Activated CD4-positive, alpha-beta T cell treated with anti-CD3 and anti-CD28 coated beads, Interleukin-2, Interleukin-4, amounts not matched to agents 100 ng/mL and 50 ng/mL, durations not matched to agents 16 hours and 8 hours (primary cell): ENCODE measurements at regions not wholly inside any gene's neighbourhood (a gene's known extent, or its start where the extent isn't known, plus 50 kb on each side); places are given as distances from the start of the nearest gene placed in this dataset.
"Not testable (repeated sequence)": the region's sequence is repeated elsewhere in the genome, so short reads cannot be mapped to it uniquely, and the experiment has no call there.

ENCODE experiments used
- DNase-seq: peaks from one replicate; pipeline ENCODE4 v3.0.0-alpha.2; 2020; ENCODE audit warnings: low spot score

DNA sequence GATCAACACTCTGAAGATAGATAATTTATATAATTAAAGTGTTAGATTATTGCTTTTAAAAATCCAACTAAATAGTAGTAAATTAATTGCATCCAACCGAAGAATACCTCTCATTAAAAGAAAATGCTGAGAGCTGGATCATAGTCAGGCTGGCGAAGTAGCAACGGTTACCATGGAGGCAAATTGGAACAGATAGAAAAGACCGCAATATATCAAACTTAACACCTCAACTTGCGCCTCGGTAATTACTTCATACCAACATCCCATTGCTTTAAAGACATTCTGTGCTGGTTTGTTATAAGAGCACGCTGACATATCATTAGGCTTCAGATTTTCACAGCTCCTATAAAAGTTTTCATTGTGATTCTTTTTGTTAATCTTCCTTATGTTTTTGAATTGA is 183.8 kb upstream of the ZC3H15 start:
- no peak for DNase-seq

DNA sequence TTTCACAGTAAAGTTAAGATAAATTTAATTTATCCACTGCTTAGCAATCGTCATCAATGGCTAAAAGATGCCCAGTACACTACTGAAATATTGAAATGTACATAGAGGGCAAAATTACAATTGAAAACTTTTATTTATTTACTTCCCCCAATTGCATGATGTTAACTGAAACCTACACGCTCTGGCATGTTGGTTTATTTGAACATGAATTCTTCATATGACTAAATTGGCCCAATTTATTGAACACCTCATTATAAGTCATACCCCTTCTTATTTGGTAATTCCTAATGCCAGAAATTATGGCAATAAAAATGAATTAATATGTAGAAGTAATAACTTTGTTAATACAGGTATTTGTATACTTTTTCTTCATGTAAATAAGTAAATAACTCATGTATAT is 183.0 kb upstream of the ZC3H15 start:
- DNase-seq, result no peak

DNA sequence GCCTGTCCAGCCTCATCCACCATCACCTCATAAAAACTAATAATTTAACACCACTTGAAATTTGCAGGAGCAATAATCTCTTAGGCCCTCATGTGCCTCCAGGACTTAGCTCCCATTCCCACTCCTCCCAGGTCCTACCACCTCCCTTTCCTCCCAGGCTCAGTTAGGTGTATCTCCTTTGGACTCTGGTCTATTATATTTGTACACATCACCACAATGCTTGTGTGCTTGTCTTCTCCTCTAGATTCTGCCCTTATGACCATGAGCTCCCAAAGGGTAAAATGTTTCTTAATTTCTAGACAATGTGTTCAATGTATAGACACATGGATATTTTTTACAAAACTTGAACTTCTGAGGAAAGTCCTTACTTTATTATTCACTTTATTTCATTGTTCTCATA is 182.0 kb upstream of the ZC3H15 start:
- DNase-seq, result no peak

DNA sequence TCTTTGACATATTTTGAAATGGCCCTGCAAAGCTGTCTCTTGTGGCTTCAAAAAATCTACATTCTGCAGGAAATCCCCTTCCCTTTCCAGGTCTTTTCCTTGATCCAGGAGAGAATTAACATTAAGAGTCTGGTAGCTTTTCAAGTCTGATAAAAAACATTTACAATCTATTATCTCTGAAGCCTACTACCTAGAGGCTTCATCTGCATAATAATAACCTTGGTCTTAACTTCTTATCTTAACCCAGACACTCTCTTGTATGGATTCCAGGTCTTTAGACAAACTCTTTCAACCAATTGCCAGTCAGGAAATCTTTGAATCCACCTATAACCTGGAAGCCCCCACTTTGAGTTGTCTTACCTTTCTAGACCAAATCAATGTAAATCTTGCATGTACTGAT is 179.3 kb upstream of the ZC3H15 start:
- DNase-seq, result no peak

DNA sequence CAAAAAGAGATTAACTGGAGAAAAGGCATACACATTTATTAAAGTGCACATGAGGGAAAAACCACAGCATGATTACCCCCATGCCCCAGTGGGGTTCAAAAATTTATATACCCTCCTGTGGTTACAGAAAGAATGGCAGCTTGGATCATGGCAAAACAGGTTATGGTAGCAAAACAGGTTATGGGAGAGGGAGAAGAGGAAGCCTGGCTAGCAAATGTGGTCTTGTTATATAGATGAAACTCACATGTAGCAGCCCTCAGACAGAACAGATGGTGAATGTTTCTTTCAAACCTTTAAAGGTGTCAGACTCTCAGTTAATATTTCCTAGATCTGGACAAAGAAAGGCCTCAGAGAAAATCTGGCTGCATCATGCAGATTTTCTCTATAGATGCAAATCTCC is 178.2 kb upstream of the ZC3H15 start:
- no peak for DNase-seq

DNA sequence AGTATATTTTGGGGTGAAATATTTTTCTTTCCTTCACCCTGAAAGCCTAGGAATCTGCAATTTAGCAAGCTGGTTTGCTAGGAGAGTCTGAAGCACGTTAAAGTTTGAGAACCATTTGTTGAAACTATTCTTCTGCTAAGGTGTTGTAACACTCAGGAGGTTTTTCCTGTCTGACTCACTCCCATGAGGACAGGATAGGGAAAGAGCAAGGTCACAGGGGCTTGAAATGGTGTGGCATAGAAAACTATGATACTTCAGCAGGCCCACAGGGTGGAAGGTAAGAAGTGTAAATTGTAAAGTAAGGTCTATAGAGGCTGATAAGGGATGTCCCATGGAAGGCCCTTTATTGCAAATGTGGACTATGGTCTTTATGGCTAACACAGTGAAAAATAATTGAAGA is 177.7 kb upstream of the ZC3H15 start:
- DNase-seq, result no peak

DNA sequence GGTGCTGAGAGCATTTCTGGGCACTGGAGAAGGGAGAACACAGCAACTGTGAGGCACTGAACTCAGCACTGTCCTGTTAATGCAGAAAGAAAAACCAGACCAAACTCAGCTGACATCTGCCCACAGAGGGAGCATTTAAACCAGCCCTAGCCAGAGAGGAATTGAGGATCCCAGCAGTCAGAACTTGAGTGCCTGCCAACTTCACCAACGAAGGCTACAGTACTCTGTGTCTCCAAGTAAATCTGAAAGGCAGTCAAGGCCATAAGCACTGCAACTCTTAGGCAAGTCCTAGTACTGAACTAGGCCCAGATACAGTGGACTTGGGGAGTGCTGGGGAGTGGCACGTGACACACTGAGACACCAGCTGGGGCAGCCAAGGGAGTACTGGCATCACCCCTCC is 176.2 kb upstream of the ZC3H15 start:
- no peak for DNase-seq

DNA sequence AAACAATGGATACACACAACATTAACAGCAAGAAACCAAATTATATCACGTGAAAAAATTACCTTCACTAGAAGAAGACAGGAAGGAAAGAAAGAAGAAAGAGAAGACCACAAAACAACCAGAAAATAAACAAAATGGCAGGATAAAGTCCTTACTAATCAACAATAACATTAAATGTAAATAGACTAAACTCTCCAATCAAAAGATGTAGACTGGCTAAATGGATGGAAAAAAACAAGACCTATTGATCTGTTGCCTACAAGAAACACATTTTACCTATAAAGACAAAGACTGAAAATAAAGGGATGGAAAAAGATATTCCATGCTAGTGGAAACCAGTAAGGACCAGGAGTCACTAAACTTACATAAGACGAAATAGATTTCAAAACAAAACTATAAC is 167.0 kb upstream of the ZC3H15 start:
- DNase-seq, result no peak

DNA sequence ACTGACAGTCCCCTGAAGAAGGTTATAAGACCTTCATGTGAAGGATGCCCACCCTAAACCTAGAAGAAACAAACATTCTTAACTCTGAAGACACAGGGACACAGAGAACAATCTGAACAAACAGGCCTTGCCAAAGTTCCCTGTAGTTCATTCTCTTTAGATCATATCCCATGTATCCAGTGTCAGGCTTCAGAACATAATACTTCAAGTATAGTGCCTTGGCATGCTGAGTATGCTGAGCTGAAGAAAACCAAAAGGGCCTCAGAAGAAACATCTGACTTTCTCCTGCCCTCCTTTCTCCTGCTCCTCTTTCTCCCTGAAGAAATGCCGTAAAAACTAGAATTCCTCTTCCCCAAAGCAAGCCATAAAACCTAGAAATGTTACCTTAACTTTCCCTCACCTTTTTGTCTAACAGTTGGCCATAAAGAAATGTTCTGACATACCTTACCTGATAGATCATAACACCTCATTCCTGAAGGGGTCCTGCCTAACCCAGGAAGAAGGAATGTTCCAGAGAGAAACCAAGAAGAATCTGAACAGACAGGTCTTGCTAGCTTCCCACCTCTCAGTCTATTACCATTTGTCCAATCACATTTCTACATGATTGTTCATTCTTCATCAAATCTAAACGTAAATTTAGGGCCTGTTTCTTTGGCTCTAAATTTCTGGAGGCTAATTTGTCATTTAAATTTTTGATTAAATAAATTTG is 160.1 kb upstream of the ZC3H15 start:
- no peak for DNase-seq

DNA sequence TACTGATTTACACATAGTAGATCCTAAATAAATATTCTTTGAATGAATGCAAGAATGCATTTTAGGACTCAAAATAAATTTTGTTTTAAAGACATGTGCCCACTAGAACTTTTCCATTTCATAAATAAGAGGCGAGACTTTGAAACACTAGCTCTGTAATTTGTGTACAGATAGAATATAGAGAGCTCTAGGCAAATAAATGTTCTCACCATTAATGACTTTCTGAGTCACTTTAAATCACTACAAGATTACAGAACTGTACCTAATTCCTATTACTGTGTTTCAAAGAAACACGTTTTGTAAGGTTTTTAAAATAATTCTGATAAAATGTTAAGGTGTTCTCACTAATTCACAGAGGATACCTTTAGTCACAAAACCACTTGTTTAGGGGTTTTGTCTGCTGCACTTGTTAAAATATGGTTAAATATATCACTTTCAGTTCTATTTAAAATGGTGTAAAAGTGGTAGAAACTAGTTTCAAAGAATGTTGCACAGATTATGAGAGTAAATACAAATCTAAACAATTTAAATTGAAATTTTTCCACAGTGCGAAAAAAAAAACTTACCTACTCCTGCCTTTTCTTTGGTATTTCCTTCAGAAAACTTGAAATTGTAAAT is 158.7 kb upstream of the ZC3H15 start:
- DNase-seq, result no peak

DNA sequence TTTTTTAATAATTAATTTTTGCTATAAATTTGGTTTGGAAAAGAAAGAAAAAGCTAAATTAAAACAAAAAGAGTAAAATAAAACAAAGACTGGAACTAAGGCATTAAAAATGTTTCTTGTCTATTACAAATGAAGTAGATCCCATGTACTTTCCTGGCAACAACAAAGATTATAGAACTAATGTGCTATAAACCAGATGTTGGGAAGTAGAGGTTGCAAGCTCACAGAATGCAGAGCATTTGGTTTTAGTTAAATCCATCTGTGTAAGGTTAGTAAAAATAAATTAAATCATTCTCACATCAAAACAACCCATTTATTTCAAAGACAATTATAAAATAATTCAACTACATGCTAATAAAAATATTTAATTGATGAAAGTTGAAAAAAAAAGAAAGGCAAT is 157.2 kb upstream of the ZC3H15 start:
- no peak for DNase-seq

DNA sequence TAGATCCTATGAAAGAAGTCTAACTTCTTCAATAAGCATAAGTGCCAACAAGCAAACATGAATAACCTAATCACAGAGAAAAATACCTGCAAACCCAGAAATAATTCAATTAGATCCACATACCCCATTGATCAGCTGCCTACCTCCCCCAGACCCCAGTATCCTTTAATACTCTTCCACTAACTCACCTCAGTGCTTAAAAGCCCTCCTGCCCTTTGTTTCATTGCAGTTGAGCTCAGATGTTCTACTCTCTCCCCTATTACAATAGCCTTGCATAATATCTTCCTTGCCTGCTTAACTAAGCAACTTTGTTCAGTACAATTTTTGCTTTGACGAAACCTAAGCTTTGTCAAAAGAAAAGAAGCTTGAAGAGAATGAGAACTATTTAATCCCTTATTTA is 156.0 kb upstream of the ZC3H15 start:
- no peak for DNase-seq

DNA sequence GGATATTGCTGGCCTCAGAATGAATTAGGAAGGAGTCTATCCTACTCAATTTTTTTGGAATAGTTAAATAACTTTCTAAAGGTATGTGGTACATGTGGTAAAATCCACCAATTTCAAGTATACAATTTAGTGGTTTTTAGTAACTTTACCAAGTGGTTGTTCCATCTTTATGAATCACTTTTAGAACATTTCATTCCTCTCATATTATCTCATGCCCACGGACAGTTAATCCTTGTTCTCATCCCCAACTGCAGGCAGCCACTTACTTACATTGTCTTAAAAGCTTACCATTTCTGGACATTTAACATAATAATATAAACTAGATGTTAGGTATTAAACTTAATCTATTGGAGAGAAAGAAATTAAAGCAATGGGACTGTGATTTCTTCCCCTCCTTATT is 146.3 kb upstream of the ZC3H15 start:
- DNase-seq, result no peak

DNA sequence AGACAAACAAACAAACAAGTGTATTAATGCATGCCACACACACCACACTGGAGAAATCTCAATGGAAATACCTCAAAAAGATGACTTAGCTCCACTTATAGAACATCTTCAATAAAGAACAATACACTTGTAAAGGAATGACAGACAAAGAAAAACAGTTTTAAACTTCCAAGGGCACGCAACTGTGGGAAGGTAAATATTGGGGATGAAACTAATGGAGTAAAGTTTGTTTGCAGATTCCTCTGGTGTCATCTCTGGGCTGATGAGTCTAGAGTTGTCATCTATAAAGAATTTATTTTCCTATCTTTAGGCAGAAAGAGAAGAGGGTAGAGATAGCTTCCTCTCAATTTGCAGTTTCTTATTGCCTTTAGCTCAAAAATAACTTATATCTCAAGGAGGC is 144.0 kb upstream of the ZC3H15 start:
- no peak for DNase-seq

DNA sequence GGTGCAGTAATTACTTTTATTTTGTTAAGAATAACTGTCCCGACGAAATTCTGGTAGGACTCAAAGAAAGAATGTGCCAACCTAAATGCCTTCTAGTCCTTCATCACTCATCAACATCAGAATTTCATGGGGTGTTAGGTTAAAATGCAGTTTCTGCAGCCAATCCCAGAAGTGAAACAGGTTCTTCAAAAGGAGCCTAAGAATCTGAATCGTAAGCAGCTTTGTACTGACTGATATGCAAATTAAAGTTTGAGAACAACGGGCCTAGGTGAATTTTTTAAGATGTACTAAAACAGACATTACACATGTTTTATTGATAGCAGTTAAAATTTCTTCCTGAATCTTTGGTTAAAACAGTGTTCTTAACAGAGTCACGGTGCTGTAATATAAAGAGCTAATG is 140.3 kb upstream of the ZC3H15 start:
- DNase-seq, result no peak

DNA sequence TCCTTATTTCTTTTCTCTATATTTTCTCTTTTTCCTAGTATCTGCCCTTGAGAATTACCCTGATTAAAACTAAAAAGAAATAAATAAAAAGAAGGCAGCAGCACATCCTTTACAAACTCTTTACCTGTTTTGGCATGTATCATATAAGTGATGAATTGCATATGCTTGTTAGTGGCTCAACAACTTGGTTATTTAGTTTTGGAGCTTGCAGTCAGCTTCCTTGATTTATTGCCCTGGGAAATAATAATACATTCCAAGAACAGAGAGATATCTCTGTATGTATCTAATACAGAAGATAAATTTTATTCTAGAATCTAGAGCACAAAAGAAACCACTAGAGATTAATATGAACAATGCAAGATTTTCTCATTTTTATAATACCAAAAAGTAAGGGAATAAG is 139.8 kb upstream of the ZC3H15 start:
- DNase-seq, result no peak

DNA sequence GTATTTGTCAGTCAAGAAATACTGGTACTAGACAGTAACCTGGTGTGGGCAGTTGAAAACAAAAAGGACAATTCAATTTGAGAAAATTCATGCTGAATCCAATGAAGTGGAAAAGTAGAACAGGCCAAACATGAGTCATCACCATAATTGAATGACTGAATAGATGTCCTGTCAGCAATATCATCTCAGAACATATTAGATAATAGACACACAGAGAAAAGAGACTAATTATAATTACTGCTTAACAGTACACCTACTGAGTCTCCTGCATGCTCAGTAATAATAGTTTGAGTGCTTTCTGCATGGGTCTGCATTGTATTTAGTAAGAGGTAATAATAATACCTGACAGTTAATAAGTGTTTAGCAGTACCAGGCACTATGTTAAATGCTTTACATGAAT is 138.6 kb upstream of the ZC3H15 start:
- no peak for DNase-seq

DNA sequence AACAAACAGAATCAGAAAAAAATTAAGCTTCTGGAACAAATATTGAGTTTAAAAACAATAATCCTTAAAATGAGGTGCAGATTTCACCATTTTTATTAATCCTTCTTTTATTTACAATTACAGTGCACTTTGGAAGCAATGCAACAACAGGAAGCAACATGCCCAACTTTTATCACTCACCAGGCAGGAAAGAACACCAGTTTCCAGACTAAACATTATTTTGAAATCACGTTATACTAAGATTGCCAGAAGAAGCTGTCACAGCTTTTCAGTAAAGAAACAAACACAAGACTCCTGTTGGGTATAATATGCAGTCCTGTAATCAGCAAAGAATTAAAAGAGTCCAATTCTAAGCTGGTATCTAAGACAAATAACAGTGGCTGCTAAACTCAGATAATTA is 137.9 kb upstream of the ZC3H15 start:
- no peak for DNase-seq

DNA sequence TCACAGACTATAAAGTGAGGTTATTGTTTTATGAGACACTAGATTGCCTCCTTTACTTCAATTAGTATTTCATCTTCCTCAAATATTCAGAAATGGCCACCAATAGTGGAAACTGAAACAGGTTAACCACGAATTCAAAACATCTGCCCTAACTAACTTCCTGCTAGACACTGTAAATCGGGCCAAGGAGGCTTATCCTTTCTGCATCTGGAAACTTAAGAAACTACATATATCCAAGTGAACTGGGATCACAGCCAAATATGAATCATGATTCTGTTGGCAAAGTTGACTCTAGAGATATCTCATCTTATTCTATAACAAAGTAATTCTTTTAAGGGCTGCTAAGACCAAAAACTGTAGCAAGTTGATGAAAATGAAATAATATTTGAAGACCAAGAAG is 136.6 kb upstream of the ZC3H15 start:
- DNase-seq, result no peak

DNA sequence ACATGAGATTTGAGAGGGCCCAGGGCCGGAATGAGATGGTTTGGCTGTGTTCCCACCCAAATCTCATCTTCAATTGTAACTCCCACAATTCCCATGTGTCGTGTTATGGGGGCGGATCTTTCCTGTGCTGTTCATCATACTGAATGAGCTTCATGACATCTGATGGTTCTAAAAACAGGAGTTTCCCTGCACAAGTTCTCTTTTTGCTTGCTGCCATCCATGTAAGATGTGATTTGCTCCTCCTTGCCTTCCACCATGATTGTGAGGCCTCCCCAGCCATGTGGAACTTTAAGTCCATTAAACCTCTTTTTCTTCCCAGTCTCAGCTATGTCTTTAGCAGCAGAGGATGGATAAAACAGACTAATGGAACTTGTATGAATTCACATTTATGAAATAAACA is 131.9 kb upstream of the ZC3H15 start:
- DNase-seq, result not testable (repeated sequence)

DNA sequence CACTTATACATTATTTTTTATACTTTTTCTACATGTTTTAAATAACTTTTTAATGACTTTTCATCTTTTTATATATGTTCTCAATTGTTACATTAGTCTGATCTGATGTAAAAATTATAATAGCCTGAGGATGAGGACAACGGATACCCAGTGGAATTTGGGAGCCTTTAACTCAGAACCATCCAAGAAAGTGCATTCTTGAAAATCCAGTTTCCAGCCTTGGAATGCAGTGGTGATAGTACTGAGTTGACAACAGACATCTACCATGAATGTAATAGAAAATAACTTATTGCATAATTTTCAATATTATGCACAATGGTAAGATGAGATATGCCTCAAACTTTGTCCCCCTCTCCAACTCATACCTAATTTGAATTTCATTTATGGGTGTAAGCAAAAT is 120.7 kb upstream of the ZC3H15 start:
- DNase-seq, result no peak

DNA sequence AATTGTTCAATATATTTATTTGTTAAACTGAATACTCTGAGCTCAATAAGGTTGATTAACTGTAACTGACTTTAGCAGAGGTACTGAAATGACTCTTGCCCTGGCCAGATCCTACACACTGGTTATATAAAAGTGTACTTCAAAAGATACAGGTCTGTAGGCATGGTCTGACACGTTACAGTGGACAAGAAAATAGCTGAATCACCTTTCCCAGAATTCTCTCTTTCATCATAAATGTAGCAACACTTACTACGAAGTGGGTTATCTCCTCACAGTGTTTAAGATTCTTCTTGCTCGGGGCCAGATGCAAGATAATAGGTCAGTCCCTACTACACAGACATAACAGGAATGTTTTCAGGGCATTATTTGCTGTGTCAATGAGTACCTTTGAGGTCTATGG is 107.0 kb upstream of the ZC3H15 start:
- no peak for DNase-seq

DNA sequence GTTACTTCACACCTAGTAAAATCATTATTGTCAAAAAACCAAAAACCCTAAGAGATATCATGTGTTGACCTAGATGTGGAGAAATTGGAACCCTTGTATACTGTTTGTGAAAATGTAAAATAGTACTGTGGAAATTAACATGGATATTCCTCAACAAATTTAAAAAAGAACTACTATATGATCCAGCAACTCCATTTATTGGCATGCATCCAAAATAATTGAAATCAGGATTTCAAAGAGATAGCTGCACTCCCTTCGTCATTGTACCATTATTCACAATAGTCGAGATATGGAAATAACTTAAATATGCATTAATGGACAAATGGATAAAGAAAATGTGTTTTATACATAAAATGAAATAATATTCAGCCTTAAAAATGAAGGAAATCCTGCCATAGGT is 105.3 kb upstream of the ZC3H15 start:
- no peak for DNase-seq

DNA sequence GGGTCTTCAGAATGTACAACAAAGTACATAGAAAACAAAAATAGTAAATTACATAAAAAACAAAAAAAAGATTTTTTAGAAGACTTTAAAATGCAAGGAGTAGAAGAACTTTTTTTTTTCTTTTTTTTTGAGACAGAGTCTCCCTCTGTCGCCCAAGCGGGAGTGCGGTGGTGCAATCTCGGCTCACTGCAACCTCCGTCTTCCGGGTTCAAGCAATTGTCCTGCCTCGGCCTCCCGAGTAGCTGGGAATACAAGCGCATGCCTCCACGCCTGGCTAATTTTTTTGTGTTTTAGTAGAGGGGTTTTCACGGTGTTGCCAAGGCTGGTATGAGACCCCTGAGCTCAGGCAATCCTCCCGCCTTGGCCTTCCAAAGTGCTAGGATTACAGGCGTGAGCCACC is 104.5 kb upstream of the ZC3H15 start:
- no peak for DNase-seq
